SK-N-SH (cell line): ENCODE measurements at regions not wholly inside any gene's neighbourhood (a gene's known extent, or its start where the extent isn't known, plus 50 kb on each side); places are given as distances from the start of the nearest gene placed in this dataset.

Source experiments
- CTCF ChIA-PET: fragments of 300-600, 350-600 bp; formaldehyde crosslinking; extraction: SDS; loops from one replicate; lab custom pipeline; 2021; lab: Yijun Ruan, JAX
- POLR2A ChIA-PET: fragments of 350-600 bp; sonication (Branson Sonifier 250); formaldehyde crosslinking; extraction: SDS; loops from one replicate; lab custom pipeline; 2020; ENCODE audit warnings: antibody characterized with exemption, inconsistent platforms; lab: Yijun Ruan, JAX
- DNase-seq: peaks from one replicate; pipeline ENCODE4 v3.0.0; 2012
- H2AFZ ChIP-seq: fragments of 200-600 bp; sonication (generic); 2 replicates; pipeline ENCODE4 v1.8.1; 2016; ENCODE audit warnings: antibody characterized with exemption, mild to moderate bottlenecking, low read depth
- H3F3A ChIP-seq: fragments of 200-600 bp; sonication (generic); replicated peaks from 2 replicates; pipeline ENCODE3; 2016; ENCODE audit warnings: antibody characterized with exemption, mild to moderate bottlenecking; ENCODE audit not compliant: insufficient read depth
- H3K27ac ChIP-seq, 2 experiments: fragments of 200-500 bp in 1 of 2; fragments of 200-600 bp in 1 of 2; sonication (Bioruptor generic) in 1 of 2; sonication (generic), shearing (Covaris generic) in 1 of 2; 2 replicates each; pipeline versions ENCODE4 v1.5.1 to v1.6.1; 2014 to 2016; ENCODE audit warnings: low read depth in 2 of 2, inconsistent platforms in 1 of 2, low read length in 1 of 2, mild to moderate bottlenecking in 1 of 2, mixed read lengths in 1 of 2
- H3K27me3 ChIP-seq: fragments of 200-600 bp; sonication (generic), shearing (Covaris generic); 2 replicates; pipeline ENCODE4 v1.6.1; 2016; ENCODE audit warnings: mixed run types; ENCODE audit not compliant: insufficient read depth
- H3K36me3 ChIP-seq, 2 experiments: fragments of 200-500 bp in 1 of 2; fragments of 200-600 bp in 1 of 2; sonication (Bioruptor generic) in 1 of 2; sonication (generic) in 1 of 2; replicated peaks in 1 of 2; 2 replicates each; pipeline versions ENCODE3 to v1.5.1; 2014 to 2016; ENCODE audit warnings: low read length in 1 of 2, mild to moderate bottlenecking in 1 of 2; ENCODE audit not compliant: insufficient read depth in 2 of 2, control insufficient read depth in 1 of 2
- H3K4me1 ChIP-seq, 2 experiments: fragments of 200-500 bp in 1 of 2; fragments of 200-600 bp in 1 of 2; sonication (Bioruptor generic) in 1 of 2; sonication (generic), shearing (Covaris generic) in 1 of 2; 2 replicates each; pipeline versions ENCODE4 v1.5.1 to v1.6.1; 2014 to 2016; ENCODE audit warnings: low read depth in 1 of 2, low read length in 1 of 2, mixed run types in 1 of 2; ENCODE audit not compliant: insufficient read depth in 2 of 2, control insufficient read depth in 1 of 2
- H3K4me2 ChIP-seq: fragments of 200-600 bp; sonication (generic), shearing (Covaris generic); 2 replicates; pipeline ENCODE4 v1.6.1; 2017; ENCODE audit warnings: mixed run types
- H3K4me3 ChIP-seq, 2 experiments: fragments of 200-500 bp in 1 of 2; fragments of 200-600 bp in 1 of 2; sonication (Bioruptor generic) in 1 of 2; sonication (generic), shearing (Covaris generic) in 1 of 2; 2 replicates each; pipeline versions ENCODE4 v1.5.1 to v1.8.1; 2014 to 2016; ENCODE audit warnings: low read depth in 2 of 2, inconsistent platforms in 1 of 2, low read length in 1 of 2, mild to moderate bottlenecking in 1 of 2, mixed read lengths in 1 of 2, moderate library complexity in 1 of 2
- H3K79me2 ChIP-seq: fragments of 200-600 bp; sonication (generic); 2 replicates; pipeline ENCODE4 v1.8.1; 2017; ENCODE audit warnings: mild to moderate bottlenecking; ENCODE audit not compliant: insufficient read depth
- H3K9ac ChIP-seq: fragments of 200-600 bp; sonication (generic); 2 replicates; pipeline ENCODE4 v1.6.1; 2017; ENCODE audit warnings: mixed run types
- H3K9me2 ChIP-seq: fragments of 200-600 bp; sonication (generic); 2 replicates; pipeline ENCODE4 v1.6.1; 2017; ENCODE audit warnings: mixed run types
- H3K9me3 ChIP-seq: fragments of 200-600 bp; sonication (generic); 2 replicates; pipeline ENCODE4 v1.6.1; 2017; ENCODE audit warnings: mixed run types, mild to moderate bottlenecking, moderate library complexity
- H4K20me1 ChIP-seq: fragments of 200-600 bp; sonication (generic); 2 replicates; pipeline ENCODE4 v1.6.1; 2017; ENCODE audit warnings: mild to moderate bottlenecking, mixed run types; ENCODE audit not compliant: insufficient read depth
- CHD2 ChIP-seq: fragments of 150-350 bp; IDR thresholded peaks from 2 replicates; pipeline ENCODE4 v1.6.1; 2018; ENCODE audit warnings: low read length; ENCODE audit not compliant: partially characterized antibody
- ELF1 ChIP-seq: IDR thresholded peaks from 2 replicates; pipeline ENCODE4 v1.4.0; 2012
- FOXJ3 ChIP-seq: sonication (generic); formaldehyde crosslinking; IDR thresholded peaks from 2 replicates; pipeline ENCODE4 v1.5.1; 2020; ENCODE audit warnings: mild to moderate bottlenecking, missing genetic modification reagents
- GABPA ChIP-seq: IDR thresholded peaks from 2 replicates; pipeline ENCODE4 v1.4.0; 2012; ENCODE audit warnings: low read depth, mild to moderate bottlenecking
- GATA2 ChIP-seq: sonication (generic); formaldehyde crosslinking; IDR thresholded peaks from 2 replicates; pipeline ENCODE4 v1.5.0; 2020; ENCODE audit warnings: mild to moderate bottlenecking, missing genetic modification reagents
- JUND ChIP-seq: IDR thresholded peaks from 2 replicates; pipeline ENCODE4 v1.4.0; 2012
- MXI1 ChIP-seq: IDR thresholded peaks from 2 replicates; pipeline ENCODE4 v1.6.1; 2012; ENCODE audit warnings: mild to moderate bottlenecking, low read depth, low read length, improper control_type of control experiment
- POLR2AphosphoS5 ChIP-seq: IDR thresholded peaks from 2 replicates; pipeline ENCODE4 v1.6.1; 2012; ENCODE audit warnings: low read depth, low read length
- RCOR1 ChIP-seq: fragments of 150-350 bp; IDR thresholded peaks from 2 replicates; pipeline ENCODE4 v1.6.1; 2017; ENCODE audit warnings: antibody characterized with exemption, low read length
- SMC3 ChIP-seq: IDR thresholded peaks from 2 replicates; pipeline ENCODE4 v1.6.1; 2012; ENCODE audit warnings: low read depth, low read length, improper control_type of control experiment
- TAF1 ChIP-seq: IDR thresholded peaks from 2 replicates; pipeline ENCODE4 v1.6.1; 2012; ENCODE audit warnings: low read depth, mild to moderate bottlenecking, low read length, moderate library complexity, borderline replicate concordance
- WGBS: methylation state at CpG from one replicate; pipeline ENCODE4 v1.1.6; 2017; ENCODE audit warnings: low lambda C conversion rate; 5-methylcytosine and 5-hydroxymethylcytosine counted together
- TF ChIP-seq, protein P1 (sequence below): IDR thresholded peaks from 2 replicates; pipeline ENCODE4 v1.4.0; 2012; ENCODE audit warnings: low read depth, borderline replicate concordance
- TF ChIP-seq, protein P2 (sequence below): IDR thresholded peaks from 2 replicates; pipeline ENCODE4 v1.4.0; 2012; ENCODE audit warnings: low read depth
- TF ChIP-seq, protein P3 (sequence below): IDR thresholded peaks from 2 replicates; pipeline ENCODE4; 2012
- TF ChIP-seq, protein P4 (sequence below): fragments of 150-350 bp; IDR thresholded peaks from 2 replicates; pipeline ENCODE4 v1.6.1; 2016; ENCODE audit warnings: mild to moderate bottlenecking, low read depth, low read length

DNA sequence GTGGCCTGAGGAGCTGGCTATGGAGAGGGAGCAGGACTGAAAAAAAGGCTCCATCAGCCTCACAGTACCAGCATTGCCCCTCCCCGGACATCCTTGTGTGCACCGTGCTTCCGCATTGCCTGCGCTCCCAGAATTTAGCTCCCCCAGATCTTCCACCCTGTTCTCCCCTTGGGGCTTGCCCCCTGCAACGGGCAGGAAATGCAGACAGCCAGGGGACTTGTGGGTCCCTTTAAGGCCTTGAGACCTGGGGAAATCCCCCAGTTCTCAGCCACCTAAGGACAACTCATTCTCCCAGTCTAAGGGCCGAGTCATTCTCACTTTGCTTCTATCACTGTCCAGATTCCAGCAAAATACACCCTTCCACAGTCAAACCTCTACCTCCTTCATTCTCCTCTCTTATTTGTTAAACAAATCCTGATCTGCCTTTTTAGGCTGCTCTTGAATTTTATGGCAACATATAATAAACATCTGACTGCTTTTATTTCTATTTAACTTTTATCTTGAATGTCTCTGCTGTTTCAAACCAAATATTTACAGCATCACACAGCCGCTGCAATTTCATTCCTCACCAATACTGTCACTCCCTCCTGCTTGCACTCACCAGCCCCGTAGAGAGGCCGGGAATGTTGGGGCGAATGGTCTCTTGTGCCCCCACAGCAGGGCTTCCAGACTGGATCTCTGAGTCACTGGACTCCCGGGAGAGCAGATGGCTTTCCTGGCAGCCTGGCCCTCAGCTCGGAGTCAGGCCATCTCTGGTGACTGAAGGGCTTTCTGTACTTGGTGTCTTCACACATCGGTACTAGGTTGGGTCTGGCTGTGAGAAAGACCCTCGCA, 221.9 kb downstream of the TSHZ3 start (continued):
- TF ChIP-seq, protein P1, sequence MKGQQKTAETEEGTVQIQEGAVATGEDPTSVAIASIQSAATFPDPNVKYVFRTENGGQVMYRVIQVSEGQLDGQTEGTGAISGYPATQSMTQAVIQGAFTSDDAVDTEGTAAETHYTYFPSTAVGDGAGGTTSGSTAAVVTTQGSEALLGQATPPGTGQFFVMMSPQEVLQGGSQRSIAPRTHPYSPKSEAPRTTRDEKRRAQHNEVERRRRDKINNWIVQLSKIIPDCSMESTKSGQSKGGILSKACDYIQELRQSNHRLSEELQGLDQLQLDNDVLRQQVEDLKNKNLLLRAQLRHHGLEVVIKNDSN = no peak
- TF ChIP-seq MXI1 (no peak), POLR2AphosphoS5 (peak; percentile 37; the same call in 1 of the 2 replicates), GATA2 (CRISPR knock-in tag) (no peak), SMC3 (no peak), GABPA (no peak), JUND (peak; percentile 76; the same call in 1 of the 2 replicates)
- TF ChIP-seq, protein P2, sequence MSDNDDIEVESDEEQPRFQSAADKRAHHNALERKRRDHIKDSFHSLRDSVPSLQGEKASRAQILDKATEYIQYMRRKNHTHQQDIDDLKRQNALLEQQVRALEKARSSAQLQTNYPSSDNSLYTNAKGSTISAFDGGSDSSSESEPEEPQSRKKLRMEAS = peak; percentile 68; the same call in 1 of the 2 replicates
- TF ChIP-seq, protein P3, sequence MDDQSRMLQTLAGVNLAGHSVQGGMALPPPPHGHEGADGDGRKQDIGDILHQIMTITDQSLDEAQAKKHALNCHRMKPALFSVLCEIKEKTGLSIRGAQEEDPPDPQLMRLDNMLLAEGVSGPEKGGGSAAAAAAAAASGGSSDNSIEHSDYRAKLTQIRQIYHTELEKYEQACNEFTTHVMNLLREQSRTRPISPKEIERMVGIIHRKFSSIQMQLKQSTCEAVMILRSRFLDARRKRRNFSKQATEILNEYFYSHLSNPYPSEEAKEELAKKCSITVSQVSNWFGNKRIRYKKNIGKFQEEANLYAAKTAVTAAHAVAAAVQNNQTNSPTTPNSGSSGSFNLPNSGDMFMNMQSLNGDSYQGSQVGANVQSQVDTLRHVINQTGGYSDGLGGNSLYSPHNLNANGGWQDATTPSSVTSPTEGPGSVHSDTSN = peak; percentile 59
- TF ChIP-seq, protein P4, sequence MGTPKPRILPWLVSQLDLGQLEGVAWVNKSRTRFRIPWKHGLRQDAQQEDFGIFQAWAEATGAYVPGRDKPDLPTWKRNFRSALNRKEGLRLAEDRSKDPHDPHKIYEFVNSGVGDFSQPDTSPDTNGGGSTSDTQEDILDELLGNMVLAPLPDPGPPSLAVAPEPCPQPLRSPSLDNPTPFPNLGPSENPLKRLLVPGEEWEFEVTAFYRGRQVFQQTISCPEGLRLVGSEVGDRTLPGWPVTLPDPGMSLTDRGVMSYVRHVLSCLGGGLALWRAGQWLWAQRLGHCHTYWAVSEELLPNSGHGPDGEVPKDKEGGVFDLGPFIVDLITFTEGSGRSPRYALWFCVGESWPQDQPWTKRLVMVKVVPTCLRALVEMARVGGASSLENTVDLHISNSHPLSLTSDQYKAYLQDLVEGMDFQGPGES = no peak

DNA sequence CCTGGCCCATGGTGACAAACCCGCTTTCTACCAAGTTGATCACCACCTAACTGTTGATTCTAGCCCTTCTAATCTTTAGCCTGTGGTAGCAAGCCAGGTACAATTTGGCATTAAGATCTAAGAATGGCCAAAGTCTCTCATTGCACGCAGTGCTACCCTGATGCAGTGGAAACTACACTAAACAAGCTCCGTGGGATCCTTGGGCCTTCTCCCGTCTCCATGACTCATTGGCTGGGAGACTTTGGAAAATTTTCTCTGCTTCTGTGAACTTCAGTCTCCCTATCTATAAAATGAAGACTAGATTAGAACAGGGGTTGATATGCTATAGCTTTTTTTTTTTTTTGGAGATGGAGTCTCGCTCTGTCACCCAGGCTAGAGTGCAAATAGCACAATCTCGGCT, 223.0 kb downstream of the TSHZ3 start:
- Histone ChIP-seq H3K4me2 (no peak overlapping the region), H3K9ac (peak overlapping the region; percentile 59), H2AFZ (no peak overlapping the region), H4K20me1 (no peaks in the 10 kb centered on the region), H3K9me2 (no peaks in the 10 kb centered on the region), H3K36me3 (no peaks in the 10 kb centered on the region), H3K79me2 (no peaks in the 10 kb centered on the region), H3K4me3 (no peak overlapping the region), H3F3A (peaks cover 25% of the 10 kb centered on the region), H3K4me1 (peaks cover 2 to 14% of the 10 kb centered on the region in 2 experiments; a peak in 2 of 4 replicates), H3K9me3 (no peaks in the 10 kb centered on the region), H3K27ac (peak overlapping the region in 1 of 2 experiments; percentile 93; a peak in 2 of 4 replicates), H3K27me3 (no peaks in the 10 kb centered on the region)
- TF ChIP-seq POLR2AphosphoS5 (no peak), FOXJ3 (CRISPR knock-in tag) (no peak), CHD2 (no peak), ELF1 (no peak), GABPA (no peak), SMC3 (no peak), TAF1 (no peak), RCOR1 (no peak)
- TF ChIP-seq, protein P2 = no peak
- CTCF ChIA-PET = no interaction called here
- WGBS = 74% methylated on average over 6 of the region's 6 CpGs
- no peak for DNase-seq
- POLR2A ChIA-PET = no interaction called here
